ENCODE measurements at regions not wholly inside any gene's neighbourhood (a gene's known extent, or its start where the extent isn't known, plus 50 kb on each side); places are given as distances from the start of the nearest gene placed in this dataset.
"Not testable (repeated sequence)": the region's sequence is repeated elsewhere in the genome, so short reads cannot be mapped to it uniquely, and the experiment has no call there.

DNA sequence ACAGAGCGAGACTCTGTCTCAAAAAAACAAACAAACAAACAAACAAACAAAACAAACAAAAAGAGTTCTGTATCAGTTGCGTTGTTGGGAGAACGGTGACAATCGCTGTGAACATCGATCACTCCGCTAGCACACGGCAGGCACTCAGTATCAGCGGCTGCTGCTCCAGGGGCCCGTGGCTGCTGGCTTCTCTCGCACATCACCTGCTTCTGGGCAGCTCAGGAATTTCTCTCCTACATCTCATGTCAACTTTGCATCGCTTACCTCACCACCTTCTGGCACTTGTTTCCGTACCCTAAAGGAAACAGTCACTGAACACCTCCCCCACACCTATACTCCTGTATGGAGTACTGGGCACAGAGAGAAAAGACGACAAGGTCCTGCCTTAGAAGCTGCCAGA is 70.3 kb upstream of the WNT7B start:
- Mint-ChIP-seq H3K9me3 (no peaks in the 10 kb centered on the region), H3K4me3 (no peak overlapping the region), H3K27ac (no peak overlapping the region), H3K27me3 (no peaks in the 10 kb centered on the region), H3K4me1 (ENCODE audit: low read depth) (peaks cover 8% of the 10 kb centered on the region), H3K36me3 (ENCODE audit: low read depth) (no peaks in the 10 kb centered on the region)
- ChIA-PET POLR2A (interaction anchor here (1.6 kb wide), 1 partner anchor 11 kb away, joined by 4 read pairs; no protein-coding TSS in a partner anchor), CTCF (interaction anchor here (1.9 to 5.4 kb wide), 2 partner anchors 34 to 41 kb away, joined by 4 to 21 read pairs; no protein-coding TSS in a partner anchor)
- no peak for ATAC-seq
- intact Hi-C loops (cut with micrococcal nuclease) = no loop called here
- TF ChIP-seq, protein P1, sequence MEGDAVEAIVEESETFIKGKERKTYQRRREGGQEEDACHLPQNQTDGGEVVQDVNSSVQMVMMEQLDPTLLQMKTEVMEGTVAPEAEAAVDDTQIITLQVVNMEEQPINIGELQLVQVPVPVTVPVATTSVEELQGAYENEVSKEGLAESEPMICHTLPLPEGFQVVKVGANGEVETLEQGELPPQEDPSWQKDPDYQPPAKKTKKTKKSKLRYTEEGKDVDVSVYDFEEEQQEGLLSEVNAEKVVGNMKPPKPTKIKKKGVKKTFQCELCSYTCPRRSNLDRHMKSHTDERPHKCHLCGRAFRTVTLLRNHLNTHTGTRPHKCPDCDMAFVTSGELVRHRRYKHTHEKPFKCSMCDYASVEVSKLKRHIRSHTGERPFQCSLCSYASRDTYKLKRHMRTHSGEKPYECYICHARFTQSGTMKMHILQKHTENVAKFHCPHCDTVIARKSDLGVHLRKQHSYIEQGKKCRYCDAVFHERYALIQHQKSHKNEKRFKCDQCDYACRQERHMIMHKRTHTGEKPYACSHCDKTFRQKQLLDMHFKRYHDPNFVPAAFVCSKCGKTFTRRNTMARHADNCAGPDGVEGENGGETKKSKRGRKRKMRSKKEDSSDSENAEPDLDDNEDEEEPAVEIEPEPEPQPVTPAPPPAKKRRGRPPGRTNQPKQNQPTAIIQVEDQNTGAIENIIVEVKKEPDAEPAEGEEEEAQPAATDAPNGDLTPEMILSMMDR (IDR thresholded peaks at IDR 0.05) = no peak
- DNase-seq = no peak

DNA sequence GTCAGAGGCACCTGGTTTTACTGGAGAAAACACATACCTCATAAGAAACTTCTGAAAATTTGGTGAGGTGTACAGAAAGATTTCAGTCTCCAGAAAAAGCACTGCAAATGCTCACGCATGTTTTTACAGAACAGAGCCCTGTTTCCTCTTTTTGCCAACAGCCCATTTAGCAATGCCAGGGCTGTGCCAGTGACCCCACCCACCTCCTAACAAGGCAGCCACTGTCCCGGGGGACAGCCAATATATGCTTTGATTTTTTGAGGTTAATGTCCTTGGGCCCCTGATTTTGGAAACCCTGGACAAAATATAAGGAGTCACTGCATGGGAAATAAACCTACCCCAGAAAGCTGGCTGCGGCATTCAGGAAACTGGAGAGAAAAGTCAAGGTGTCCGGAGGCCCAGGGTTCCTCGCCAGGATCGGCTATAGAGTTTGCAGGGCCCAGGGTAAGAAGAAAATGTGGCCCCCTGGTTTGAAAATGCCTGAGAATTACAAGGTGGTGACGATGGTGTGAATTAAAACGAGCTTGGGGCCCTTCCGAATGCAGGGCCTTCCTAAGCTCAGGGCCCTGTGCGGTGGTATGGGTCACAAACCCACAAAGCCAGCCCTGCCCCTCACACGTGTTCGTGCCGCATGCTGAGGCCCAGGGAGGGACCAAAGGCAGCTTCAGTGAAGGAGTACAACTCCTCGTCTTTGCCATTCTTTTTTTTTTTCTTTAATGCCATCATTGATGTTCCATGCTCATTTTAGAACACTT is 71.1 kb upstream of the WNT7B start:
- DNase-seq (no peak), ATAC-seq (no peak)
- H3K36me3 Mint-ChIP-seq (ENCODE audit: low read depth) = no peaks in the 10 kb centered on the region
- H3K27me3 Mint-ChIP-seq = no peaks in the 10 kb centered on the region
- intact Hi-C loops (cut with micrococcal nuclease) = no loop called here
- no peak overlapping the region for H3K27ac Mint-ChIP-seq
- peaks cover 12% of the 10 kb centered on the region for H3K4me1 Mint-ChIP-seq (ENCODE audit: low read depth)
- ChIA-PET POLR2A (interaction anchor here (0.6 to 1.6 kb wide), 3 partner anchors 12 to 716 kb away, joined by 3 to 5 read pairs (median 4); no protein-coding TSS in a partner anchor), CTCF (interaction anchor here (1.0 to 5.4 kb wide), 3 partner anchors 10 to 42 kb away, joined by 3 to 21 read pairs (median 4); no protein-coding TSS in a partner anchor)
- TF ChIP-seq, protein P1 (IDR thresholded peaks at IDR 0.05) = no peak
- H3K9me3 Mint-ChIP-seq = no peaks in the 10 kb centered on the region
- H3K4me3 Mint-ChIP-seq = no peak overlapping the region

DNA sequence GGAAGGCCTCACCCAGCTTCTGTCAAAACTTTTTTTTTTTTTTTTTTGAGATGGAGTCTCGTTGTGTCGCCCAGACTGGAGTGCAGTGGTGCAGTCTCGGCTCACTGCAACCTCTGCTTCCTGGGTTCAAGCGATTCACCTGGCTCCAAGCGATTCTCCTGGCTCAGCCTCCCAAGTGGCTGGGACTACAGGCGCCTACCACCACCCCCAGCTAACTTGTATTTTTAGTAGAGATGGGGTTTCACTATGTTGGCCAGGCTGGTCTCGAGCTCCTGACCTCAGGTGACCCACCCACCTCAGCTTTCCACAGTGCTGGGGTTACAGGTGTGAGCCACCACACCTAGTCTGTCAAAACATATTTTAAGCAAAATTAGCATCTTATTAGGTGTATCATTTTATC is 71.7 kb upstream of the WNT7B start:
- H3K36me3 Mint-ChIP-seq (ENCODE audit: low read depth); H3K4me3 Mint-ChIP-seq; DNase-seq; H3K4me1 Mint-ChIP-seq (ENCODE audit: low read depth); intact Hi-C loops (cut with micrococcal nuclease); H3K9me3 Mint-ChIP-seq; H3K27ac Mint-ChIP-seq; H3K27me3 Mint-ChIP-seq; ATAC-seq: not testable (repeated sequence)
- CTCF ChIA-PET = interaction anchor here (1.0 to 5.4 kb wide), 2 partner anchors 10 to 43 kb away, joined by 3 to 21 read pairs; no protein-coding TSS in a partner anchor
- POLR2A ChIA-PET = interaction anchor here (0.9 kb wide), 1 partner anchor 12 kb away, joined by 5 read pairs; no protein-coding TSS in a partner anchor

DNA sequence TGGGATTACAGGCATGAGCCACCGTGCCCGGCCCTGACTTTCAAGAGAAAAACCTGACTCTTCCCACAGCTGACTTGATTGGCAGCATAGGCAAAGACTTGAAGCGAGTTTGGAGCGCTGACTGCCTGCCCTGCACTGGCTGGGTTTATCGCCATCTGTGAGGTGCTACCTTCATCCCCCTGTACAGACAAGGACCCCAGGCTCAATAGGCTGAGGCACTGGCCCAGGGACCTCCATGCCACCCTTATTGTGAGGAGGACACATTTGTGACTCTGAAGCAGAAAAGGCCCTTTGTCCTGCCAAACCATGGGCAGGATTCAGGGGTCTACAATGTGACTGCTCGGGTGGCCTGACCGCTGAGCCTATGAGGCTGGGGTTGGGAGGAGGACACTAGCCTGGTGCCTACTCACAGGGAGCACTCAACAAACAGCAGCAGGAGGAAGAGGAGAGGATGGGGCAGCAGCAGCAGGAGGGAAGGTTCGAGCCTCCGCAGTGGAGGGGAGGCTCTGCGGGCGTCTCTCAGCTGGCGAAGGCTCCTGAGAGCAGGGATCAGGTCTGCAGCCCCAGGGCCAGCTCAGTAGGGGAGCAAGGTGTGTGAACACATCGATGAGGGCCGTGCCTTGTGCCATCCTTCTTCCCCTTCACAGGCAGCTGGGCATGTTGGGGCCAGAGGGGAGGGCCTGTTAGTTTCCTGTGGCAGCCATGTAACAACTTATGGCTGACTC is 72.9 kb upstream of the WNT7B start:
- Mint-ChIP-seq H3K9me3 (no peaks in the 10 kb centered on the region), H3K36me3 (ENCODE audit: low read depth) (no peaks in the 10 kb centered on the region), H3K27ac (no peak overlapping the region), H3K4me1 (ENCODE audit: low read depth) (peaks cover 8% of the 10 kb centered on the region), H3K4me3 (no peak overlapping the region), H3K27me3 (no peaks in the 10 kb centered on the region)
- TF ChIP-seq, protein P1 (IDR thresholded peaks at IDR 0.05) = no peak
- no peak for ATAC-seq
- intact Hi-C loops (cut with micrococcal nuclease) = no loop called here
- POLR2A ChIA-PET = no interaction called here
- CTCF ChIA-PET = interaction anchor here (0.9 to 2.2 kb wide), 2 partner anchors 13 to 43 kb away, joined by 3 to 10 read pairs; no protein-coding TSS in a partner anchor
- no peak for DNase-seq

DNA sequence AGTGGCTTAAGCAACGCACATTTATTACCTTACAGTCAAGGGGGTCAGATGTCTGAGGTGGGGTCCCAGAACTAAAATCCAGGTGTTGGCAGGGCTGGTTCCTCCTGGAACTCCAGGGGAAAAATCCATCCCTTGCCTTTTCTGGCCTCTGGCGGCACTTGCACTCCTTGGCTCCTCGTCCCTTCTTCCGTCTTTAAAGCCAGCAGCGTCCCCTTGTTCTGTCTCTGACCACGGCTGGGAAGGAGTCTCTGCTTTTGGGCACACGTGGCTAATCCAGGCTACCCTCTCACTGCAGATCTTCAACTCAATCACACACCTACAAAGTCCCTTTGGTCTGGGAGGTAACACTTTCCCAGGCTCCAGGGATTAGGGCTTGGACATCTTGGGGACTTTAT is 73.5 kb upstream of the WNT7B start:
- Mint-ChIP-seq H3K4me3 (no peak overlapping the region), H3K36me3 (ENCODE audit: low read depth) (no peaks in the 10 kb centered on the region), H3K27me3 (no peaks in the 10 kb centered on the region), H3K27ac (no peak overlapping the region), H3K9me3 (no peaks in the 10 kb centered on the region), H3K4me1 (ENCODE audit: low read depth) (peaks cover 13% of the 10 kb centered on the region)
- ATAC-seq (no peak), DNase-seq (no peak)
- ChIA-PET POLR2A (no interaction called here), CTCF (interaction anchor here (0.9 to 2.2 kb wide), 3 partner anchors 14 to 44 kb away, joined by 3 to 10 read pairs (median 8); no protein-coding TSS in a partner anchor)
- TF ChIP-seq, protein P1 (IDR thresholded peaks at IDR 0.05) = no peak
- intact Hi-C loops (cut with micrococcal nuclease) = no loop called here
